Adrenal gland (tissue), 9 donors: ENCODE measurements at regions not wholly inside any gene's neighbourhood (a gene's known extent, or its start where the extent isn't known, plus 50 kb on each side); places are given as distances from the start of the nearest gene placed in this dataset.
"Not testable (repeated sequence)": the region's sequence is repeated elsewhere in the genome, so short reads cannot be mapped to it uniquely, and the experiment has no call there.

Experiments
- DNase-seq, 7 donors: peaks; one replicate each; pipeline ENCODE4 v3.0.0-alpha.2; 2019 to 2020
- H3K27ac ChIP-seq, 5 donors: fragments of 200-600 bp; sonication (generic) in 4 of 5; 1 replicate in 3 of 5; 2 replicates in 2 of 5; pipeline versions ENCODE4 v1.5.1 to v1.8.0; 2016 to 2020; ENCODE audit warnings: mild to moderate bottlenecking in 1 of 5
- H3K27me3 ChIP-seq: fragments of 200-600 bp; 2 replicates; pipeline ENCODE4 v1.8.0; 2021
- H3K36me3 ChIP-seq, 2 donors: fragments of 200-600 bp; replicated peaks in 1 of 2; 1 replicate in 1 of 2; 2 replicates in 1 of 2; pipeline versions ENCODE4 v1.5.1 to v1.8.0; 2018 to 2022
- H3K4me1 ChIP-seq, 2 donors: fragments of 200-600 bp; replicated peaks in 1 of 2; 1 replicate in 1 of 2; 2 replicates in 1 of 2; pipeline versions ENCODE4 v1.5.1 to v1.8.0; 2018 to 2021
- H3K4me3 ChIP-seq, 4 donors: fragments of 200-600 bp; sonication (generic) in 3 of 4; one replicate each; pipeline ENCODE4 v1.5.1; 2016 to 2018
- H3K9me3 ChIP-seq, 3 donors: fragments of 200-600 bp; sonication (generic) in 1 of 3; replicated peaks in 1 of 3; 1 replicate in 2 of 3; 2 replicates in 1 of 3; pipeline versions ENCODE4 v1.5.1 to v1.8.0; 2016 to 2021
- POLR2A ChIP-seq, 2 donors: fragments of 450-650 bp; IDR thresholded peaks; one replicate each; pipeline ENCODE4 v1.6.1; 2017; ENCODE audit warnings: antibody characterized with exemption in 2 of 2, mild to moderate bottlenecking in 2 of 2, moderate library complexity in 1 of 2
- WGBS, 4 donors: extraction: QIAGEN DNeasy Blood & Tissue Kit in 2 of 4; methylation state at CpG; one replicate each; pipeline versions ENCODE4 v1.1.5 to v1.1.7; 2013 to 2017; 5-methylcytosine and 5-hydroxymethylcytosine counted together
- intact Hi-C, 2 donors: fragments of 100-400 bp; cut with DNase I; formaldehyde crosslinking; loops; one replicate each; pipeline versions ENCODE4 v1.14.1 to v1.15.0; 2022 to 2023
- TF ChIP-seq, protein P1 (sequence below), 6 experiments: fragments of 450-650 bp in 4 of 6; fragments of 200-600 bp in 2 of 6; sonication (generic) in 1 of 6; IDR thresholded peaks; 1 replicate in 5 of 6; 2 replicates in 1 of 6; pipeline versions ENCODE4 v1.5.1 to v1.8.0; 2016 to 2021; ENCODE audit warnings: antibody characterized with exemption in 6 of 6, mild to moderate bottlenecking in 2 of 6, moderate library complexity in 1 of 6
- donor health status: healthy with polysubstance abuse.
- donor health status: Bipolar disorder and iron deficiency.
- donor health status: DM: yes; HTN: yes; CAD: no.
- donor health status: DM: no; HTN: no; CAD: no.
- donor health status: DM: no; HTN: no; CAD: no.

DNA sequence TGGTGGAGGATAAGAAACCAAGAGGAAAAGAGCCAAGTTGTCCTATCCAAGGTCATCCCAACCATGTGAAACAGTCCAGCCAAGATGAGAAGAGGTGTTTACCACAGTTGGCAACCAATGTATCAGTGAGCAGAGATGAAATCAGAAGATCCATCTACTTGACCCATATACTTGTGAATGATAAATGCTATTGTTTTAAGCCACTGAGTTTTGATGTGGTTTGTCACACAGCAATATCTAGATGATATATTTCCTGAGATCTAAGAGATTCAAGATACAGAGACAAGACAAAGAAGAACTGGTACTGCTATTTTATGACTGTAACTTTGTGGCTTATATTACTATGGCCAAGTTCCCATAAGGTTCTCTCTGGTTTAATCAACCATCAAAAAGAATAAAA is 721.2 kb downstream of the MAFB start:
- H3K9me3 ChIP-seq: no peaks in the 10 kb centered on the region
- intact Hi-C loops: no loop called here
- no peak overlapping the region for H3K4me3 ChIP-seq
- H3K27me3 ChIP-seq: no peaks in the 10 kb centered on the region
- TF ChIP-seq, protein P1, sequence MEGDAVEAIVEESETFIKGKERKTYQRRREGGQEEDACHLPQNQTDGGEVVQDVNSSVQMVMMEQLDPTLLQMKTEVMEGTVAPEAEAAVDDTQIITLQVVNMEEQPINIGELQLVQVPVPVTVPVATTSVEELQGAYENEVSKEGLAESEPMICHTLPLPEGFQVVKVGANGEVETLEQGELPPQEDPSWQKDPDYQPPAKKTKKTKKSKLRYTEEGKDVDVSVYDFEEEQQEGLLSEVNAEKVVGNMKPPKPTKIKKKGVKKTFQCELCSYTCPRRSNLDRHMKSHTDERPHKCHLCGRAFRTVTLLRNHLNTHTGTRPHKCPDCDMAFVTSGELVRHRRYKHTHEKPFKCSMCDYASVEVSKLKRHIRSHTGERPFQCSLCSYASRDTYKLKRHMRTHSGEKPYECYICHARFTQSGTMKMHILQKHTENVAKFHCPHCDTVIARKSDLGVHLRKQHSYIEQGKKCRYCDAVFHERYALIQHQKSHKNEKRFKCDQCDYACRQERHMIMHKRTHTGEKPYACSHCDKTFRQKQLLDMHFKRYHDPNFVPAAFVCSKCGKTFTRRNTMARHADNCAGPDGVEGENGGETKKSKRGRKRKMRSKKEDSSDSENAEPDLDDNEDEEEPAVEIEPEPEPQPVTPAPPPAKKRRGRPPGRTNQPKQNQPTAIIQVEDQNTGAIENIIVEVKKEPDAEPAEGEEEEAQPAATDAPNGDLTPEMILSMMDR (IDR thresholded peaks at IDR 0.05): no peak
- no peak for TF ChIP-seq POLR2A (IDR thresholded peaks at IDR 0.05)
- no peaks in the 10 kb centered on the region for H3K4me1 ChIP-seq
- H3K36me3 ChIP-seq: no peaks in the 10 kb centered on the region
- no peak for DNase-seq
- H3K27ac ChIP-seq: no peak overlapping the region

DNA sequence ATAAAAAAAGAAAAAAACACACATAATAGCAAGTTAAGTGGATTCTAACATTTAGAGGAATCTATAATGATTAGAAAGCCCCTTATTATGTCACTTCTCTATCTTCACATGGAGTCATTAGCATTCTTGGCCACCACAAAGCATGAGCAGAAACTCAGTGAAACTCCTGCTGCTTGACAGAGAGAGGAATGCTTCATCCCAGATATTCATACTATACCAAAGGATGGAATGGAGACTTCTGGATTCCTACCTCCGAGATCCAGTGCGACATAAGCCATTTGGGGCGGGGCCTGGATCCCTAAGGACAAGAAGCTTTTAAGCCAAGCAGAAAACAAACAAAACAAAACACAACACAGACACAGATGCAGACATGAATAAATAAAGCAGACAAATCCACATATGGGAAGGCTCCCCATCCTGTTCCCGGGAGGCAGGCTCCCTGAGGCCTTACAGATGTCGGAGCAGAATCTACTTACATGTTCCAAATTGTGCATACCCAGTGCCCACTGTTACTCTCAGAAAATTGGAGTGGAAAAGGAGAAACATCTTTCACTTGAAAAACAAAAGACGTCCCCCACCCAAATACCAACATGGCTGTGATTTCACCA is 727.3 kb downstream of the MAFB start:
- Histone ChIP-seq H3K27me3 (no peaks in the 10 kb centered on the region), H3K4me1 (peaks cover 0 to 8% of the 10 kb centered on the region in 2 donors), H3K9me3 (no peaks in the 10 kb centered on the region), H3K27ac (no peak overlapping the region), H3K36me3 (no peaks in the 10 kb centered on the region), H3K4me3 (no peak overlapping the region)
- TF ChIP-seq POLR2A (IDR thresholded peaks at IDR 0.05): no peak
- WGBS, 4 donors: 83 to 90% (median 87%) methylated on average over 6 of the region's 6 CpGs
- intact Hi-C loops: no loop called here
- DNase-seq: no peak

DNA sequence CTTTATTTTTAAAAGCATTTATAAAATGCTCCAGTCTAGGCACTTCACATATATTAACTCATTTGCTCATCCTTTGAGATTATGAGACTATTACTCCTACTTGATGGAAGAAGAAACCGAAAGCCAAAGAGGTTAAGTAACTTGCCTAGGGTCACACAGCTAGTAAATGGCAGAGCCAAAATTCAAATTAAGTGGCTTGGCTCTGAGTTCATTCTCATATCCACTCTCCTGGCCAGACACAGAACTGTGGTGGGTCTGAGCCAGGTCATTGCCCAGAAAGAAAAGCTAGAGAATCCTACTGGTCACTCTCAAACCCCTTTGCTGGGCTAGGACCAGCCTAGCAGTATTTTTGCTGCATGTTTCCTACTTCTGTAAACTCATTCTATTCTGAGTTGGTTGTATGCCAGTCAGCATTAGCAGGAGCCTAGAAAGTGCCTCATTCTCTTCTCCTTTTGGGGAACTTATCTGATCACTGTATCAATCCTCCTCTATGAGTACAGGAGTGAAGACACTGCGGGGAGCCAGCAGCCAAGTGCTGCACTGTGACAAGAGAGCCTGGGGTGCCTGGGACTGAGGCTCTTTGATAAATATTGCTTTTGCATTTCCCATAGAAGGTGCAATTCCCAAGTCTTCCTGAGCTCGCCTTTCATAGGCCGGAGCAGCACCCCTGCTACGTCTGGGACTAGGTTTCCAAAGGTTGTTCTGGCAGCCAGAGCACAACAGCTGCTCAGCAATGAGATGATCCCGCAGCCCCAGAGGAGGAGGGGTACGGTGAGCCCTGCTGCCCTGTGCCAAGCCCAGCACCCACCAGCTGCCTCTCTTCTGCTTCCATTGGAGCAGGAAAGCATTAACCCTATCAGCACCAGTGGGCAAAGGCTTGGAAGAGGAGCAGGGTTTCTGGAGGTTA is 728.3 kb downstream of the MAFB start:
- Histone ChIP-seq H3K36me3 (no peaks in the 10 kb centered on the region), H3K27ac (no peak overlapping the region), H3K4me3 (no peak overlapping the region), H3K4me1 (peaks cover 0 to 8% of the 10 kb centered on the region in 2 donors), H3K27me3 (no peaks in the 10 kb centered on the region), H3K9me3 (no peaks in the 10 kb centered on the region)
- intact Hi-C loops: no loop called here
- WGBS, 4 donors: 62 to 71% (median 68%) methylated on average over 7 of the region's 7 CpGs
- no peak for TF ChIP-seq POLR2A (IDR thresholded peaks at IDR 0.05)
- TF ChIP-seq, protein P1 (IDR thresholded peaks at IDR 0.05): no peak
- DNase-seq: no peak

DNA sequence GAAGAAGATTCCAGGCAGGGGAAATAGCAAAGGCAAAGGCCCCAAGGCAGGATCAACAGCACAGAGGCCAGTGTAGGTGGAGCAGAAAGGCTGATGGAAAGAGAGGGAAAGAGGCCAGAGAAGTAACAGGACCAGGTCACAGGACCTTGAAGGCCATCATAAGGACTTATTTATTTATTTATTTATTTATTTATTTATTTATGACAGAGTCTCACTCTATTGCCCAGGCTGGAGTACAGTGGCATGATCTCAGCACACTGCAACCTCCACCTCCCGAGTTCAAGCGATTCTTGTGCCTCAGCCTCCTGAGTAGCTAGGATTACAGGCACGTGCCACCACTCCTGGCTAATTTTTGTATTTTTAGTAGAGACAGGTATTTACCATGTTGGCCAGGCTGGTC is 731.1 kb downstream of the MAFB start:
- H3K27ac ChIP-seq, H3K4me1 ChIP-seq, H3K36me3 ChIP-seq, DNase-seq, H3K4me3 ChIP-seq, H3K27me3 ChIP-seq, intact Hi-C loops, H3K9me3 ChIP-seq: not testable (repeated sequence)
- WGBS, 4 donors: 93 to 99% (median 96%) methylated on average over 3 of the region's 3 CpGs

DNA sequence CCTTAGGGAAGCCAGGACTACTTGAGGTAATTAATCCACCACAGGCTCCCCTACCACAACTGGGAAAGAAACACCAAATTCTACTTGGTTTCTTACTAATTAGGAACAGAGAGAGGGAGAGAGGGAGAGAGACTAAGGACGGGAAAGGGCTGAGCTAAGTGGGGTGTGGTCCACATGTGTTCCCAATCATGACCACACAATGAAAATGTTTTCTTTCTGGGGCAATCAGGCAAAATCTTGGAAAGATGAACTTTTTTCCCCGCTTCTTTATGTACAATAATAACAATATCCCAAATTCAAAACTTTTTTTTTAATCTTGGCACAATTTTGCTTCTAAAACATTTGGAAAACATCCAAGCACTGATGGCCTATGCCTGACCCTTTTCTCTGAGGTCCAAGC is 734.4 kb downstream of the MAFB start:
- 72 to 90% (median 89%) methylated on average over 2 of the region's 2 CpGs for WGBS, 4 donors

More for the DNA sequence above, 734.4 kb downstream of the MAFB start:
- no peak for DNase-seq
- no peaks in the 10 kb centered on the region for H3K27me3 ChIP-seq
- no peaks in the 10 kb centered on the region for H3K4me1 ChIP-seq
- no peak overlapping the region for H3K4me3 ChIP-seq
- H3K27ac ChIP-seq: no peak overlapping the region
- TF ChIP-seq POLR2A (IDR thresholded peaks at IDR 0.05): no peak
- intact Hi-C loops: no loop called here
- no peaks in the 10 kb centered on the region for H3K36me3 ChIP-seq
- no peaks in the 10 kb centered on the region for H3K9me3 ChIP-seq
